Vagina (tissue), 2 donors: ENCODE measurements at regions not wholly inside any gene's neighbourhood (a gene's known extent, or its start where the extent isn't known, plus 50 kb on each side); places are given as distances from the start of the nearest gene placed in this dataset.

Experiments
- DNase-seq, 2 donors: peaks; one replicate each; pipeline ENCODE4 v3.0.0-alpha.2; 2017; ENCODE audit errors: extremely low spot score in 2 of 2
- H3K27ac ChIP-seq: fragments of 200-600 bp; sonication (generic); one replicate; pipeline ENCODE4 v1.5.1; 2019
- H3K27me3 ChIP-seq: fragments of 200-600 bp; sonication (generic); one replicate; pipeline ENCODE4 v1.5.1; 2019
- H3K36me3 ChIP-seq, 2 donors: fragments of 200-600 bp; sonication (generic); one replicate each; pipeline ENCODE4 v1.5.1; 2017 to 2019
- H3K4me1 ChIP-seq: fragments of 200-600 bp; sonication (generic); one replicate; pipeline ENCODE4 v1.5.1; 2019
- H3K4me3 ChIP-seq, 2 donors: fragments of 200-600 bp; sonication (generic); 1 replicate in 1 of 2; 2 replicates in 1 of 2; pipeline ENCODE4 v1.5.1; 2016 to 2019
- H3K9me3 ChIP-seq: fragments of 200-600 bp; sonication (generic); one replicate; pipeline ENCODE4 v1.5.1; 2019
- CTCF ChIP-seq, 3 experiments: fragments of 450-650 bp in 2 of 3; fragments of 200-600 bp in 1 of 3; sonication (generic) in 1 of 3; IDR thresholded peaks; one replicate each; pipeline ENCODE4 v1.5.1; 2017 to 2019; ENCODE audit warnings: antibody characterized with exemption in 3 of 3, mild to moderate bottlenecking in 2 of 3, moderate library complexity in 2 of 3
- POLR2A ChIP-seq, 2 donors: fragments of 450-650 bp; IDR thresholded peaks; one replicate each; pipeline ENCODE4 v1.6.1; 2017; ENCODE audit warnings: antibody characterized with exemption in 2 of 2, mild to moderate bottlenecking in 2 of 2, moderate library complexity in 2 of 2
- POLR2AphosphoS5 ChIP-seq, 2 donors: sonication (generic); formaldehyde crosslinking; IDR thresholded peaks; one replicate each; pipeline ENCODE4 v1.9.0; 2017; ENCODE audit warnings: antibody characterized with exemption in 2 of 2, mild to moderate bottlenecking in 2 of 2, low read depth in 1 of 2; ENCODE audit not compliant: insufficient read depth in 1 of 2
- intact Hi-C: fragments of 100-400 bp; cut with DNase I; formaldehyde crosslinking; loops from one replicate; pipeline ENCODE4 v1.15.1; 2023

GRCh38 chr2:128834207-128834879, 515.7 kb upstream of the HS6ST1 start:
- intact Hi-C loops: no loop called here
- H3K27me3 ChIP-seq: no peaks in the 10 kb centered on the region
- H3K27ac ChIP-seq: no peak overlapping the region
- no peak for DNase-seq
- H3K4me1 ChIP-seq: no peaks in the 10 kb centered on the region
- H3K9me3 ChIP-seq: no peaks in the 10 kb centered on the region
- H3K36me3 ChIP-seq: no peaks in the 10 kb centered on the region
- no peak for TF ChIP-seq CTCF (IDR thresholded peaks at IDR 0.05)
- no peak for TF ChIP-seq POLR2A (IDR thresholded peaks at IDR 0.05)
- no peak for TF ChIP-seq POLR2AphosphoS5 (IDR thresholded peaks at IDR 0.05; ENCODE audit: insufficient read depth in 1 of 2, low read depth in 1 of 2)
- no peak overlapping the region for H3K4me3 ChIP-seq

- Histone ChIP-seq H3K4me3 (no peak overlapping the region), H3K4me1 (no peaks in the 10 kb centered on the region), H3K9me3 (no peaks in the 10 kb centered on the region), H3K36me3 (no peaks in the 10 kb centered on the region), H3K27me3 (no peaks in the 10 kb centered on the region), H3K27ac (no peak overlapping the region)
- intact Hi-C loops: no loop called here
- TF ChIP-seq POLR2AphosphoS5 (IDR thresholded peaks at IDR 0.05; ENCODE audit: insufficient read depth in 1 of 2, low read depth in 1 of 2) (no peak), CTCF (IDR thresholded peaks at IDR 0.05) (no peak), POLR2A (IDR thresholded peaks at IDR 0.05) (no peak)
- DNase-seq: no peak
Observed at GRCh38 chr2:128834880-128835252, 516.2 kb upstream of the HS6ST1 start.

GRCh38 chr2:128835342-128835855, 516.7 kb upstream of the HS6ST1 start:
- intact Hi-C loops: no loop called here
- DNase-seq: no peak
- Histone ChIP-seq H3K27me3 (no peaks in the 10 kb centered on the region), H3K4me3 (no peak overlapping the region), H3K9me3 (no peaks in the 10 kb centered on the region), H3K27ac (no peak overlapping the region), H3K36me3 (no peaks in the 10 kb centered on the region), H3K4me1 (no peaks in the 10 kb centered on the region)
- no peak for TF ChIP-seq CTCF (IDR thresholded peaks at IDR 0.05)
- TF ChIP-seq POLR2A (IDR thresholded peaks at IDR 0.05): no peak
- TF ChIP-seq POLR2AphosphoS5 (IDR thresholded peaks at IDR 0.05; ENCODE audit: insufficient read depth in 1 of 2, low read depth in 1 of 2): no peak

- intact Hi-C loops: no loop called here
- no peaks in the 10 kb centered on the region for H3K9me3 ChIP-seq
- no peak overlapping the region for H3K27ac ChIP-seq
- H3K4me3 ChIP-seq: no peak overlapping the region
- TF ChIP-seq CTCF (IDR thresholded peaks at IDR 0.05): no peak
- no peak for TF ChIP-seq POLR2A (IDR thresholded peaks at IDR 0.05)
- TF ChIP-seq POLR2AphosphoS5 (IDR thresholded peaks at IDR 0.05; ENCODE audit: insufficient read depth in 1 of 2, low read depth in 1 of 2): no peak
- no peaks in the 10 kb centered on the region for H3K36me3 ChIP-seq
- no peaks in the 10 kb centered on the region for H3K4me1 ChIP-seq
- DNase-seq: no peak
- H3K27me3 ChIP-seq: no peaks in the 10 kb centered on the region
Observed at GRCh38 chr2:128835974-128836373, 517.3 kb upstream of the HS6ST1 start.

GRCh38 chr2:128836559-128837100, 518.0 kb upstream of the HS6ST1 start:
- intact Hi-C loops: no loop called here
- DNase-seq: no peak
- TF ChIP-seq POLR2AphosphoS5 (IDR thresholded peaks at IDR 0.05; ENCODE audit: insufficient read depth in 1 of 2, low read depth in 1 of 2) (no peak), POLR2A (IDR thresholded peaks at IDR 0.05) (no peak), CTCF (IDR thresholded peaks at IDR 0.05) (no peak)
- H3K4me3 ChIP-seq: no peak overlapping the region
- H3K4me1 ChIP-seq: no peaks in the 10 kb centered on the region
- no peaks in the 10 kb centered on the region for H3K36me3 ChIP-seq
- H3K27me3 ChIP-seq: no peaks in the 10 kb centered on the region
- H3K9me3 ChIP-seq: no peaks in the 10 kb centered on the region
- H3K27ac ChIP-seq: no peak overlapping the region
